ENCODE measurements at regions not wholly inside any gene's neighbourhood (a gene's known extent, or its start where the extent isn't known, plus 50 kb on each side); places are given as distances from the start of the nearest gene placed in this dataset.

GRCh38 chr18:53784253-53784652 is 440.2 kb downstream of the MBD2 start:
- DNase-seq (no peak), ATAC-seq (no peak)
- intact Hi-C loops (cut with DNase I, micrococcal nuclease), result no loop called here

DNA sequence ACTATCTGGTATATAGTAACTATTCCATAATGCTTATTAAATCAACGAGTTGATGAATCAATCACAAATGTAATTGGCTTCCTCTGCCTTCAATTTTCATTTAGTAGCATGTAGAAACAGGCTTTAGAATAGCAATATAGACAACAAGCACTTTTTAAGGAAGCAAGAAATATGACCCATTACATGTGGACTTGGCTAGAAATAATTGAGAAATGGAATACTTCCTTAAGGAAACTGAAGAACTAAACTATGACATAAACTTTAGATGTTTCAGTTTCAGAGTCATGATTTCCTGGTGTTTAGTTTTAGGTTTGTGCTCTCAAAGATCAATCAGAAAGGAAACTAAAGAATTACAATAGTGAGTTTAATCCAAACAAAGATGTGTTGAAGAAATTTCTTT is 443.8 kb downstream of the MBD2 start:
- no peak for DNase-seq
- no peak for ATAC-seq
- intact Hi-C loops (cut with DNase I, micrococcal nuclease), result no loop called here

GRCh38 chr18:53772293-53772692 is 452.2 kb downstream of the MBD2 start:
- DNase-seq, result no peak
- intact Hi-C loops (cut with DNase I, micrococcal nuclease), result no loop called here

GRCh38 chr18:53771664-53772063 is 452.8 kb downstream of the MBD2 start:
- ATAC-seq (peak; percentile 42), DNase-seq (no peak)
- intact Hi-C loops (cut with DNase I, micrococcal nuclease), result no loop called here

More at GRCh38 chr18:53772293-53772692, 452.2 kb downstream of the MBD2 start:
- ATAC-seq, result no peak

- DNase-seq (no peak), ATAC-seq (no peak)
- intact Hi-C loops (cut with DNase I, micrococcal nuclease), result no loop called here
Measured at GRCh38 chr18:53765211-53765610, 459.3 kb downstream of the MBD2 start.

DNA sequence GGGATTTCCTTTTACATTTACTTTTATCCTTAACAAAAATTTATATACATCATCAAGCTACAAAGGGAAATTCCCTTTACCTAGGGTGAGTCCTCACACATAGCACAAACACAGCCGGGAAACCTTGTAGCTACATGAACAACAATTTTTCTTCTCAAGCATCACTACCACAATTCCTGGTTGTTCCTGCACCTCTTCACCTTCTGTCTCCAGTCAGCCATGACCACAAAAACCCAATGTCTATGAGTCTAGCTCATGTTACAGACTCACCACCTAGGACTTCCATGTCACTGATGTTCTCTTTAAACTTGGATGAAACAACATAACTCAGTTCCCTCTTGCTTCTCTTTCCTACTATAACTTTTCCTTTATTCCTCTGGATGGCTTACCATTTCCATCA is 460.4 kb downstream of the MBD2 start:
- ATAC-seq (no peak), DNase-seq (no peak)
- intact Hi-C loops (cut with DNase I, micrococcal nuclease), result no loop called here

DNA sequence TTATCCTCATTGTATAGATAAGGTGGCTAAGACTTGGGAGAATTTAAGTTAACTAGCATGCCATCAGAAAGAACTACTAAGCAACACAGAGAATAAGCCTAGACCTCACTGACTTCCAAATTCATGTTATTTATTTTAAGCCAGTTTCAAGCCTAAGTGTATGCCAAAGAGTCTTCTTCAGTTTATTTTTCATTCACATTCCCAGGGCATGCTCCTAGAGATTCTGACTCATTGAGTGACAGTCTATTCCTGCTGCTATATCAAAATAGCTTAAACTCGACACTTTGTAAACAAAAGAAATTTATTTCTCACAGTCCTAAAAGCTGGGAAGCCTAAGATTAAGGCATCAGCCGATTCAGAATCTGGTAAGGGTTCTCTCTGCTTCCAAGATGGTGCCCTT is 467.1 kb downstream of the MBD2 start:
- DNase-seq (no peak), ATAC-seq (no peak)
- intact Hi-C loops (cut with DNase I, micrococcal nuclease), result no loop called here

DNA sequence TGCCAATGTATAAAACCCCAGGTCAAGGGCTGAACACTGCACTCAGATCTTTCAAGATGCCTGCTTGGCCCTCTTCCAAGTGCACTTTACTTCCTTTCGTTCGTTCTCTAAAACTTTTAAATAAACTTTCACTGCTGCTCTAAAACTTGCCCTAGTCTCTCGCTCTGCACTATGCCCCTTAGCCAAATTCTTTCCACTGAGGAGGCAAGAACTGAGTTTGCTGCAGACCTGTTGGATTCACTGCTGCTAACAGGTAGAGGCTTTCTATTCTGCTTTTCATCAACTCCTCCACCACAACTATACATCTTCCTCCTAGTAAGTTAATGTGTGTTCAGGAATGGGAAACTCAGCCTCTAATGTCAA is 467.9 kb downstream of the MBD2 start:
- DNase-seq (peak in 1 of 2 donors; percentile 20), ATAC-seq (peak; percentile 35)

GRCh38 chr18:53755914-53756609 is 468.4 kb downstream of the MBD2 start:
- intact Hi-C loops (cut with DNase I, micrococcal nuclease), result no loop called here
- DNase-seq (no peak), ATAC-seq (no peak)

More for the DNA sequence above, 467.9 kb downstream of the MBD2 start:
- intact Hi-C loops (cut with DNase I, micrococcal nuclease), result no loop called here

DNA sequence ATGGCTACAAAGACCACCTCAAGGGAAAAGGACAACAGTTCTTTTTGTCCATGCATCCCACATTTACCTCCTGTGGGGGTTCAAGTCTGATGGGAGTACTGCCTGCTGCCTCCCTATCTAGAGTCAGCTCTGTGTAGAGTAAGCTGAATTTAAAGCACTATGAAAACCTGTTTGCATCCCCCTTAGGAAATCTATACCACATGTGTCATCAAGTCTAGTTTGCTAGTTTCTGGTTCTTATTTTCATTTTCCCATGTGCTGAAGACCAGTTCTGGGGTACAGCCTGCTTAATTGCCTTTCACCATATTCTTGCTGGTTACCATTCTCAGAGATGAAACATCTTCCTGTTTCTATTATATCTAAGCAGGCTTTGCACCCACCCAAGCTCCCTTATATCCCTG is 470.3 kb downstream of the MBD2 start:
- intact Hi-C loops (cut with DNase I, micrococcal nuclease), result no loop called here
- ATAC-seq (no peak), DNase-seq (no peak)

GRCh38 chr18:53753601-53754000 is 470.9 kb downstream of the MBD2 start:
- intact Hi-C loops (cut with DNase I, micrococcal nuclease), result no loop called here
- ATAC-seq (no peak), DNase-seq (no peak)

DNA sequence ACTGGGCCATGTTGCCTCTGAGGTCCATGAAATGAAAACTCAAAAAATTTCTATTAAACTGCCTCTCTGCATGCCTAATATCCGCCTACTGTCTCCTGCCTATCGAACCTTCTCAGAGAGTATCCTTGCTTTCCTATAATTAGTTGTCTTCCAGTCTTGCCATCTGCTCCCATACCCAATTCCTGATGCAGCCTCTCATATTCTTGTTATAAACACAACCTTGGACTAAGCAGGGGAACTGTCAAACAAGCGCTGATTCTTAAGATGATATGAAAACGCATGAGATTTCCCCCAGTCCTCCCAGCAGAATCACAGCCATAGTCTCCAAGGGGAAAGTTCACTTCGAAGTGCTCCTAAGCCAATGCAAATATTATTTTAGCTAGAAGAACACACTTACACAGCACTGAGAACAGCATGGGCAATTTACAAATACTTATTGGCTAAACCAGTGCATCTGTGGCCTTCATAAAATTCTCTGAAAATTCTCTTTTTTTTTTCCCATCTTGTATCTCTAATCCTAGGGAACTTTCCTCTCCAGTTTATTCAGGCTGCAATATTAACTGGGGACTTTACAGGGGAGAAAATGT is 471.6 kb downstream of the MBD2 start:
- intact Hi-C loops (cut with DNase I, micrococcal nuclease), result no loop called here
- peak; percentile 74 for ATAC-seq
- no peak for DNase-seq

DNA sequence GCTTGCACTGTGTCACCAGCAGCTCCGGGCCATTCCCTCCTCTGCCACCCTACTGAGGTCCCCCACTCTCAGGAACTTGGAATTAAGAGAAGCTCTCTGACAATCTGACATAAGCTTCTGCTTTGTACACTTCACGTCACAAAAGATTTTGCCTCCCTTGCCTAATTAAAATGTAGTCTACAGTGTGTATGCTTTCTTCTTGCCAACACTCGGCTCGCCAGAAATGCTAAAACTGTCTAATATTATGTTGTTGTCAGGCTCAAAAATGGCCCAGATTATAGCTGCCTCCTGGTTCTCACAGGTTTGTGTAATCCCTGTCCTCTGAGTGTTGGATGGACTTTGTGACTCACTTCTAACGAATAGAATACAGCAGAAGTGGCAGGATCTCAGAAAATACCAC is 474.7 kb downstream of the MBD2 start:
- DNase-seq (no peak), ATAC-seq (no peak)
- intact Hi-C loops (cut with DNase I, micrococcal nuclease), result no loop called here

- no peak for DNase-seq
- intact Hi-C loops (cut with DNase I, micrococcal nuclease), result no loop called here
- no peak for ATAC-seq
Measured at GRCh38 chr18:53747663-53748160, 476.8 kb downstream of the MBD2 start.

- ATAC-seq, result no peak
- intact Hi-C loops (cut with DNase I, micrococcal nuclease), result no loop called here
- DNase-seq, result no peak
Measured at GRCh38 chr18:53747210-53747609, 477.3 kb downstream of the MBD2 start.

GRCh38 chr18:53745986-53746385 is 478.5 kb downstream of the MBD2 start:
- intact Hi-C loops (cut with DNase I, micrococcal nuclease), result no loop called here

DNA sequence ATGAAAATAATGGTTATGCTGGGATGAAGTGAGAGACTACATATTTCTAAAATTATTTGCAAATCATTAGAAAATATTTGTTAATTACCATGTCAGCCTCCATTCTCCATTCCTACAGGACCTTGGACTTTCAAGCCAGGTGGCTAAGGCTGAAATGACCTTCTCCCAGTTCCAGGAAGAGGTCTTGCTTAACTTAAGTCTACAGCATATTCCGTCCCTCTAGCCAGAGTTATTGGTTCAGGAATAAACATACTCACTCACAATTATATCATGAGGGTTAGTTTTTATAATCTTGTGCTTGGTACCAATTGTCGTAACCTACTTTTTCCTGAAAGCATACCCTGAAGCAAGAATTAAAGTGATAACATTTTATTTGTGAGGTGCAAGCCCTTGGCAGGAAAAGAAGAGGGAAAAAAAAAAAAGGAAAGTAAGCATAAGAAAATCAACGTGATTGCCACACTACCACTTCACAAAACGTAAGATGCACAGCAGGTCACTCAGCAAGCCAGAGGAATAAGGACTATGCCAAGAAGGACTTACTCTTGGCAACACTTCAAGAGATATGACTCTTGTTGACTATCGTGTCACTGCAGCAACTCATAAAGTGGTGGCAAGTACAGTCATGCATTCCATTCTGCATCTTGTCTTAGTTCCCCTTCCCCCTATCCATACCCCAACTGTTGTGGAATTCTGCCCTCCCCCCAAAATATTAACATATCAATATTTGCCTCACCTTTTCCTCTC is 479.1 kb downstream of the MBD2 start:
- DNase-seq (no peak), ATAC-seq (peak; percentile 96)
- intact Hi-C loops (cut with DNase I, micrococcal nuclease), result no loop called here

More at GRCh38 chr18:53745986-53746385, 478.5 kb downstream of the MBD2 start:
- no peak for ATAC-seq
- DNase-seq, result no peak

DNA sequence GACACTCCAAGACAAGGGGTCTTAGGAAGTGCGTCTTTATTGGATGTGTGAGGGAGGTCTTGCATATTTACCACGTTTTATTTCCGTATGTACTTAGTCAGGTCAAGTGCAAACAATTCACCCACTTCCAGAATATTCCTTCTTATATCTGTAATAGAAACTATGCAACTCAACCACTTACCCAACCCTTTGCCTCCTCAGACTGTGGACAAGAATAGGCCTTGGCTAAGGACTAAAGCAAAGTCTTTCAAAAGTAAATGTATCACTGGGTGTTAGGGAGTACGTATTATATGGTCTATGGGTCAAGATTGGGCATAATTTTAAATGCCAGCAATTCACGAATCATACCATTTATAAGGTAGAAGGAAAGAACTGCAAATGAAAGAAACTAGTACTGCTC is 484.8 kb downstream of the MBD2 start:
- intact Hi-C loops (cut with DNase I, micrococcal nuclease), result no loop called here
- no peak for DNase-seq
- ATAC-seq, result no peak

GRCh38 chr18:53735526-53735925 is 488.9 kb downstream of the MBD2 start:
- intact Hi-C loops (cut with DNase I, micrococcal nuclease), result no loop called here
- ATAC-seq, result no peak
- DNase-seq, result no peak

GRCh38 chr18:53715243-53715853 is 509.1 kb downstream of the MBD2 start:
- intact Hi-C loops (cut with DNase I, micrococcal nuclease), result no loop called here
- DNase-seq (no peak), ATAC-seq (no peak)
